ENCODE measurements at regions not wholly inside any gene's neighbourhood (a gene's known extent, or its start where the extent isn't known, plus 50 kb on each side); places are given as distances from the start of the nearest gene placed in this dataset.

GRCh38 chr2:181234487-181234891, 222.7 kb upstream of the ITGA4 start:
- TF ChIP-seq CTCF (IDR thresholded peaks at IDR 0.05; ENCODE audit: insufficient read depth, low read depth, low read length): no peak
- ChIA-PET POLR2A (no interaction called here), CTCF (interaction anchor here (0.8 kb wide), 1 partner anchor 12 kb away, joined by 3 read pairs; no protein-coding TSS in a partner anchor)
- Histone ChIP-seq H3K36me3 (ENCODE audit: control insufficient read depth, insufficient read depth, low read length) (no peaks in the 10 kb centered on the region), H3K27me3 (ENCODE audit: control insufficient read depth, insufficient read depth, low read length) (no peaks in the 10 kb centered on the region), H3K4me3 (ENCODE audit: low read depth, low read length) (no peak overlapping the region)
- no peak for DNase-seq (ENCODE audit: low read depth)

GRCh38 chr2:181235011-181235410, 222.2 kb upstream of the ITGA4 start:
- ChIA-PET CTCF (interaction anchor here (0.8 kb wide), 1 partner anchor 11 kb away, joined by 3 read pairs; no protein-coding TSS in a partner anchor), POLR2A (no interaction called here)
- TF ChIP-seq CTCF (IDR thresholded peaks at IDR 0.05; ENCODE audit: insufficient read depth, low read depth, low read length): no peak
- no peaks in the 10 kb centered on the region for H3K27me3 ChIP-seq (ENCODE audit: control insufficient read depth, insufficient read depth, low read length)
- no peak for DNase-seq (ENCODE audit: low read depth)
- H3K4me3 ChIP-seq (ENCODE audit: low read depth, low read length): no peak overlapping the region
- H3K36me3 ChIP-seq (ENCODE audit: control insufficient read depth, insufficient read depth, low read length): no peaks in the 10 kb centered on the region

- H3K4me3 ChIP-seq (ENCODE audit: low read depth, low read length): no peak overlapping the region
- no peak for DNase-seq (ENCODE audit: low read depth)
- TF ChIP-seq CTCF (IDR thresholded peaks at IDR 0.05; ENCODE audit: insufficient read depth, low read depth, low read length): no peak
- no peaks in the 10 kb centered on the region for H3K27me3 ChIP-seq (ENCODE audit: control insufficient read depth, insufficient read depth, low read length)
- ChIA-PET CTCF (no interaction called here), POLR2A (no interaction called here)
- H3K36me3 ChIP-seq (ENCODE audit: control insufficient read depth, insufficient read depth, low read length): no peaks in the 10 kb centered on the region
These were observed 221.3 kb upstream of the ITGA4 start for GRCh38 chr2:181235683-181236459.

GRCh38 chr2:181239201-181239799, 217.9 kb upstream of the ITGA4 start:
- CTCF ChIA-PET: interaction anchor here (0.9 kb wide), 1 partner anchor 15 kb away, joined by 4 read pairs; no protein-coding TSS in a partner anchor
- Histone ChIP-seq H3K4me3 (ENCODE audit: low read depth, low read length) (no peak overlapping the region), H3K36me3 (ENCODE audit: control insufficient read depth, insufficient read depth, low read length) (no peaks in the 10 kb centered on the region), H3K27me3 (ENCODE audit: control insufficient read depth, insufficient read depth, low read length) (no peaks in the 10 kb centered on the region)
- no peak for TF ChIP-seq CTCF (IDR thresholded peaks at IDR 0.05; ENCODE audit: insufficient read depth, low read depth, low read length)
- POLR2A ChIA-PET: no interaction called here
- DNase-seq (ENCODE audit: low read depth): no peak

GRCh38 chr2:181240844-181241243, 216.3 kb upstream of the ITGA4 start:
- H3K27me3 ChIP-seq (ENCODE audit: control insufficient read depth, insufficient read depth, low read length): no peaks in the 10 kb centered on the region
- no peak for DNase-seq (ENCODE audit: low read depth)
- ChIA-PET POLR2A (no interaction called here), CTCF (interaction anchor here (1.2 to 1.4 kb wide), 2 partner anchors 8 to 20 kb away, joined by 3 read pairs; no protein-coding TSS in a partner anchor)
- no peak overlapping the region for H3K4me3 ChIP-seq (ENCODE audit: low read depth, low read length)
- TF ChIP-seq CTCF (IDR thresholded peaks at IDR 0.05; ENCODE audit: insufficient read depth, low read depth, low read length): no peak
- no peaks in the 10 kb centered on the region for H3K36me3 ChIP-seq (ENCODE audit: control insufficient read depth, insufficient read depth, low read length)
